HG03175 (cell line): ENCODE measurements at regions not wholly inside any gene's neighbourhood (a gene's known extent, or its start where the extent isn't known, plus 50 kb on each side); places are given as distances from the start of the nearest gene placed in this dataset.

Experiments used
- ATAC-seq: cut with Tn5 transposase; IDR thresholded peaks from one replicate; pipeline ENCODE4 v1.9.1; 2021; ENCODE audit warnings: mild to moderate bottlenecking, moderate library complexity; ENCODE audit not compliant: unreplicated experiment

DNA sequence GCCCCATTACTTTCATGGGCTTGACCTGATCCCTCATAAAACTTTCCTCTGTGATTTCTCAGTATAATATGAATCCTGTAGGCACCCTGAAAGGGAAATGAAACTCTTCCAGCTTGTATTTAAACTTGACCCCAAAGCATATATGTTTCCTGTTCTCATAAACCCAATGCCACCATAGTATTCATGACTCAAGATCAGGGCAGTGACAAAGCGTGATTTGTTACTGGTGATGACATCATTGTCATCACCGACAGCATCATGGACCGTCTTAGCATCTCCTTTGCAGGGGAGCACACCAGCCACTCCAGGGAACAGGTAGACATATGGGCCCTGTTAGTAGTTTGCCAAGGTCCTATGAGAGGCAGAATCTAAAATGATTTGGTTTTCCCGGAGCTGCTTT lies 741.2 kb downstream of the NR2F2 start:
- no peak for ATAC-seq

DNA sequence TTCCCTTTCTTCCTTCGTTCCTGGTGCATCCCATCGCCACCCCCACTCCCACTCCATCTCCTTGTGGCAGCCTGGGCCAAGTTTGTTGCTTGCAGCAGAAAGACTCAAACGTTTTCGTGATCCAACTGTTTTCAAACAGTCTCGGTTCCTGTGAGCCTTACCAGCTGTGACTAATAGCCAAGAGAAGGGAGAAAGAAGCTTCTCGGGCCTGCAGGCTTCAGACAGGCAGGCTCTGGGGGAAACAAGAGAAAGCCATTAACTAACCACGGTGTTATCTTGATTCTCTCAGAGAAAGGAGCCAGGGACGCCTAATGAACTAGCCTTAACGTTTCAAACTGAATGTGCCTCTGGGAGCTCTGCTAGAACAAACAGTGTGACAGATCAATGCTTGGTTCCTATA lies 742.0 kb downstream of the NR2F2 start:
- no peak for ATAC-seq

DNA sequence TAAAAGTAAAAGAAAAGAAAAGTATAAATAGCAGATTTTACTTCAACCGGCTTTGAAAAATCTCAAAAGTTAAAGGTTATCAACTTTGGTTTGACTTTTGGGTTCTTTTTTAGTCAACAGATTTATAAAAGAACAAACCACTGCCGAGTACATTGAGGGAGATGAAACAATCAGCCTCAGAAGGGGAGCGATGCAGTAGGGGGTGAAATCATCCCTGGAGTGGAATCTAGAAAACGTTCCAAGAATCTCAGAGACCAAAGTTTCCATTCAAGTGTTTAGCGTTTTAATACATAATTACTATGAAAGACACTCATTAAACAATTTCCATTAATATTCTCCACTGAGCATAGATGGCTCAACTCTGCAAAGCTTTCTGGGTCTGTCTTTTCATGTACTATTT lies 745.5 kb downstream of the NR2F2 start:
- ATAC-seq = no peak

DNA sequence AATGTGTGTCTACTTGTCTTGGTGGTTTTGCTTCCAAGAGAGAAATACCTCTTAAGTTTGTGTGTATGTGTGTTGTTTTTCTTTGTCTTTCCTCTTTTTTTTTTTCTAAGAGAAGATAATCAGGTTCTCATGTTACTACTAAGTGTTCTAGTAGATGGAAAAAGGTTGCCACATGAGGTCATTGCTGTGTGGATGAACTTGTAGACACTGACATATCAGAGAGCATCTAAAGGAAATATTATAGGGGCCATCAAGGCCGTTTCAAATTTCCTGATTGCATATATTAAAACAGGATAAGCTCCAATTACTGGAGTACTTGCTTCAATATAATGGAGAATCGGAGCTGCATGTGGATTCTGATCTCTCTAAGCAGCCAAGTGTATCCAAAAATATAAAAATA lies 747.5 kb downstream of the NR2F2 start:
- no peak for ATAC-seq

DNA sequence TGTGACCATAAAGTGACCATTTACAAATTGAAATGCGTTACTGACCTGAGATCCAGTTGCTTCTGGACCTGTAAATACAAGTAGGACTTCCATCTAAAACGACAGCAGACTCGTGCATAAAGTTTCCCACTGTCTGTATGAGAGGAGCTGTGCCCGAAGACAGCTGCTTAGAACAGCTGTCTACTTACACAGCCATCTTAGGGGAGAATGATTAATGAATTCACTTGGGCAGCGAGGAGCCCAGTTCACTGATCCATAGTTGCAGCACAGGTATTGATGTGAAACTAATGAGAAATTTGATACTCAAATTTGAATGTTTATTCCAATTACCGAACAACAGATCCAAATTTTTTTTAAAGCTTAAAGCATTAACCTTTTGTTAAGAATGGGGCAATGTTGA lies 748.1 kb downstream of the NR2F2 start:
- no peak for ATAC-seq

DNA sequence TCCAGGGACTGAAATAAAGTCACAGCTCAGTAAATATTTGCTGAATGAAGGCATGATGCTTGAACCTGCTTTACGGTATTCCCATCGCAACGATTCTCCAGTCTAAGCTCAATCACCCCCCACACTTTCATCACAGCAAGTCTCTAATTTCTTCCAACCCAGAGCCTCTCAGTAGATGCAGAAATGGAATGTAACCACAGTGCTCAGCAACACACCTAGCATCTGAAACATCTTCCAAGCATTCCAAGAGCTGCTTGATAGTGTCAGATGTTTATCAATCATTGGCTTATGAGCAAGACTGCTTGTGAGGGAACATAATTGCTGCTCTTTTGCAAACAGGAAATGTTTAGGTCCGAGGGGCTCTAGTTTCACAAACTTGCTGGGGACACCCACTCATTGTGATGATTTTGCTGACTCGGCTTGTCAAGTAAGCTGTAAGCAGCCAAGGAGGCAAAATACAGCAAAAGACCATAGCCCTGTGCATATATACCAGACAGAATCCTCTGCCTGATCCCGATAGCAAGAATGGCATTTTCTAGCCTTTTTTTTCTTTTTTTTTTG lies 751.2 kb downstream of the NR2F2 start:
- no peak for ATAC-seq

DNA sequence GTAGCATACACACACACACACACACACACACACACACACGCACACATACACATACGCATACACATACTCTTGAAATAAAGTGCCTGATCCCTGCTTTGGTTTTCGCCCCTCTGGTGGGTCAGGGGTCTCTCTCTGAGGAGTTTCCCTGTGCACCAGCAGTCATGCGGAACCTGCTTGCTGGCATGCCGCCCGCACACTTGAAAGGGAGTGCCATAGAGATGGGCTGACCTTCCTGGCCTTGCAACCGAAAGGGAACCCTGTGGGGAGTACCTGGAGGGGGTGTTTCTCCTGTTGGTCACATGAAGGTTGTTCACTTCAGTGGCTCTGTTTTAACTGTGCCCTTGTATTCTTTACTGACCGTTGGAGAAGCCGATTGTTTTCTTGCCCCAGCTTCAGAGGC lies 752.3 kb downstream of the NR2F2 start:
- ATAC-seq = no peak

DNA sequence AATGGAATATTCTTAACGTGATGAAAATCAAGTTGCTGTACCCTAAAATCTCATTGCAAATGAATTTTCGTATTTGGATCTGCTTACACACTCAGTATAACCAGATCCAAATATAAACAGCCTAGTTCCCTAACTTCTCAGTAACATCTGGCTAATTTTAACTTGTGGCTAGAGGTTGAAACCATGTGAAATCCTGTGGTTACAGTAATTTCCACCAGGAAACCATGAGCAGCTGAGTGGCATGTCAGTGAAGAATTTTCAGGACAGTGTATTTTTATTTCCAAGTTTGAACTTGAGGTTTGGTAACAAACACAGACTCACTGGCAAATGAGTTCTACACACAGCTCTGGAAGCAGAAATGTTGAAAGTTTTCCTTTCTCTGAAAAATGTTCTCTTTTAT lies 754.1 kb downstream of the NR2F2 start:
- ATAC-seq = no peak

DNA sequence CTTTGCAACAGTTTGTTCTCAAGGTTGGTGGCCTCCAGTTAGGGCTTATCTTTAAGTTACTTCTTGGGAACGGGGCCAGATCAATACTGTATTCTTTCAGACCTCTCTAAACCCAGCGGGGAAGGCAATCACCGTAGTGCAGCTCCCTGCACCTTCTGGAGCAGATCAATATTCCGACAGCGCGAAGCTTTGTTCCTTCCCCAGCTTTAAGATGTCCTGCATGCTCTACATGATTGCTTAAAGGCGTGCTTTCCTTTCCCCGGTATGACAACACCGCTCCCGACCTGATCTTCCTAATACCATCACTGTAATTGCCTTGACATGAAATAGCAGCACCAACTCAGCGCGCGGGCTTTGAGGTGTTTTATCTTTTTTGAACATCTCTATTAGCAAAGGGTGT lies 755.2 kb downstream of the NR2F2 start:
- ATAC-seq = no peak

DNA sequence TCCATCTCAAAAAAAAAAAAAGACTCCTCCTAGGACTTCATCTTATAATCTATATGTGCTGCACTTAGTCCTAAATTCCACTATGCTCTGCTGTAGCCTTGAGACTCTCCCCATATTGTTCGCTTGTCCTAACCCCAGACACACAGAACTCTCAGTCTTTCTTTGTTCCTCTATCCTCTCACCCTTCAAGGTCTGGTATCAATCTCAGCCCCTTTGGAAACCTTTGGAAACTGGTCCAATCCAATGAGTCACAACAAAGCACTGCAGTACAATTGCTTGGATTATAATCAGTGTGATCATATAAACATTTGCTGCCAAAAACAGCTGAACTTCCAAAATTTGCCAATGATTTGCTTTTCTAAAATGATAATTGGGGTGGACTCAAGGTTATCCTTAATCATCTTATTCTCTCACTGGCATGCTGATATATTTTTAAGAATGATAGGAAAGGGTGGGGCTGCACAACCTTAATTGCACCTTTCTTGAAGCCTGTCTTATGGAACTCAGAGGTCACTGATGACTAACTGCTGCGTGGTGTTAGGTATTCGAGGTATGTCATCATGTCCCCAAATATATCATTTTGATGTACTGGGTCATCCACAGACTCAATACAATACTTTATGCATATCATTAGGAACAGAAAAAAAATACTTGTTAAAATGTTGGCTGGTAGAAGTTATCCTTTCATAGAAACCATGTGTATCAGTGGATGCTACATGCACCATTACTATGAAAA lies 756.7 kb downstream of the NR2F2 start:
- no peak for ATAC-seq

DNA sequence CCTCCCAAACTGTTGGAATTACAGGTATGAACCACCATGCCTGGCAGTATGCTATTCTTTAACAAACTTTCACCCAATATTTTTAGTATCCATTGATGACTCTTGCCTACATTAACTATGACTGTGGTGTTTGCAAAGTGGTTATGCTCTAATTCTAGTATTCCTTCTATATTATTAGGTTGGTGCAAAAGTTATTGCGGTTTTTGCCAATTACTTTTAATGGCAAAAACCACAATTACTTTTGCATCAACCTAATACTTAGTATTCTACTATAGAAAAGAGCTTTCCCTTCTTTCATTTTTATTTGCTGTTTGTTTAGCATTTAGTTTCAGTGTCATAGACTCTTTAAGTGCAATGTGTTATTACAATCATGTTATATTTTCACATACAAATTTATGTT lies 760.6 kb downstream of the NR2F2 start:
- ATAC-seq = no peak

DNA sequence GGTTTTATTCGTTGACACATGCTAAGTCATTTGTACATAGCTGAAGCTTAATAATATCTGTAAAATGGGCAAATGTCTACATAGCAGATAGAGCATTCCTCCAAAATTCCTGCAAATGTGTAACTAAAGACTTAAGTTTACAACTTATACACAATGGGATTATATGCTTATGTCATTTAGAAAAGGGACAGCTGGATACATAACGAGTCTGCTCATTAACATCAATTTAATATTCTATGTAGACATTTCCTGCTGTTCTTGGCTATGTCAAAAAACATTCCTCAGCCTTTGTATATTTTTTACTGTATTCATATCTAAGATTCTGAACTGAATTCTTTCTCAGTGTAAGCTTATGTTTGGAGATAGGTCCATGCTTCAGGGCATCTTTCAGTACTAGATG lies 762.2 kb downstream of the NR2F2 start:
- ATAC-seq = no peak

DNA sequence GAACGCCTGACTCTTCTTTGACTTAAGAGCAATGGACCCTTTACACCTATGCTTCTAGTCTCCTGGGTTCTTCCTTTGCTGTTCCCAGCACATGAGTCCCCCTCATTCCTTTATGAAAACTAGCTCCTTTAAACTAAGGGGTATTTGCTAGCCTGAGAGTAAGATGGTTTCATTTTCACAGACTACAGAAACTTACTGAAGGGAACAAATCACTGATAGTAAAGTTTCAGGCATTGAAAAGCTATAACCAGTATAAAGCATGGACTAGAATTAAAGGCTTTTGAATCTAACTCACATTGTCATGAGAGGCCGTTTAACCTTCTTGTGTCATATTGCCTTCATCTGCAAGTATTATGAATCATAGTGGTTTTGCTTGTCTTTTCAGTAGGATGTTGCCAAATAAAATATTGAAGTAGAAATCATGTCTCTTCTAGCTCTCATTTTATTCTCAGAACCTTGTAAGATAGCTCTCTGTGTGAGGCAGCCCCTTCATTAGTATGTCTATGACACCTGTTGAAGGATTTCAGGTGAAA lies 765.9 kb downstream of the NR2F2 start:
- no peak for ATAC-seq

DNA sequence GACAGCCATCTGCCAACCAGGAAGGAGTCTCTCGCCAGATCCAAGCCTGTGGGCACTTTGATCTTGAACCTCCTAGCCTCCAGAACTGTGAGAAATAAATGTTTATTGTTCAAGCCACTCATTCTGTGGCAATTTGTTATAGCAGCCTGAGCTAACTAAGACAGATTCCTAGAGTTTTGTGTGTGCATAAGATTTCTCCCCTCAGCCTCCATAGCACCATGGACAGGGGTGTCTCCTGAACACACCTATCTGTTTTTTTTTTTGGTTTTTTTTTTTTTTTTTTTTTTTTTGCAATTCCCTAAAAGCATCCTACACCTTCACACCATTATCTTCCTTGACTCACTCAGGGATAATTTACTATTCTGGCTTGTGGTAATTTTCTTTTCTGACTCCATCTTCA lies 768.5 kb downstream of the NR2F2 start:
- ATAC-seq = no peak

DNA sequence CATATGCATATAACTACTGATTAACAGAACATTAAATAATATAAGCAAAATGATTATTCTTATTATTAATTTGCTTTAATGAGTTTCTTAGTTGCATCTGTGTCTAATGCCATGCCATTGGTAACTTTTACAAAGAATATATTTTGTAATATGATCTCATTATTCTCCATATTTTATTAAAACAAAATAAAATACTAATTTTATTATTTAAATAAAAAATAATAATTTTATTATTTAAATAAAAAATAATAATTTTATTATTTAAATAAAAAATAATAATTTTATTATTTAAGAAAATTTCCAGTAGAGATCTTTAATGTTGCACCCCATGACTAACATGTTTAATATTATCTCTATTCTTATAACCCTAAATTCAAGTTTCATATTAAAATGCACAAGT lies 771.1 kb downstream of the NR2F2 start:
- ATAC-seq = no peak

DNA sequence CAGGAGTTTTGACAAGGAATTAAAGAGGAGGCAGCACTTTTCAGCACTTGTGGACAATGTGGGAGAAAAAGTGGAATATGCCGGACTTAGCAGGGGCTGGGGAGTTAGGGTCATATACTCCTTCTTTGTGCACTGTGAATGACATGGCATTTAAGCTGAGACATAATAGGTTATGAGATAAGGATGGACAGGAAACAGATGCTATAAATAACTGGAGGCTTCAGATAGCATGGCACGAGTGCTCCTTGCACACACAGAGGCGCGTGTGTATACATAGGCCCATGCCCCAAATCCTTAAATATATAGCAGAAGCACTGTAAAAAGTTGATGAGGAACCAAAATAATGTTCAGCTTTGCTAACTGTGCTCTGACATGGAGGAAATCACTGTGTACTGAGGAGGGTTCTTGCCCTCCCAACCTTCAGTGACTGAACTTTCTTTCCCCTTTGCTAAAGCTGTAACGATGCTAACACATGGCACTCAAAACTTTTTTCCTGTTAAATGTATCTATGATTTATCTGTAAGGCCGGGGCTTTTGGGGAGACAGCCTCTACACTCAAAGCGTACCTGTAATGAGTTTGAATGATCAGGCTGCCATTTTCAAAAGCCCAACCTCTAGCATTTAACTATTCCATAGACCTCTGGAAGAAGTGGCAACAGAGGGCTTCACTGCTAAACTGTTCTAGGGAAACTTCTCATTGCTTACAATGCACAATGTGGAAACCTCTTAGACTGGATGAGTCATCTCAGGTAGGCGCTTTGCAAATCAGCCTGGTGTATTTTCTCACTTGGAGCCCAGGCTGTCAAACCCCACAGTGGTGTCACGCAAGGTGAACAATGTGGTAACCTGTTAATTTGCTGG lies 784.6 kb downstream of the NR2F2 start:
- no peak for ATAC-seq

DNA sequence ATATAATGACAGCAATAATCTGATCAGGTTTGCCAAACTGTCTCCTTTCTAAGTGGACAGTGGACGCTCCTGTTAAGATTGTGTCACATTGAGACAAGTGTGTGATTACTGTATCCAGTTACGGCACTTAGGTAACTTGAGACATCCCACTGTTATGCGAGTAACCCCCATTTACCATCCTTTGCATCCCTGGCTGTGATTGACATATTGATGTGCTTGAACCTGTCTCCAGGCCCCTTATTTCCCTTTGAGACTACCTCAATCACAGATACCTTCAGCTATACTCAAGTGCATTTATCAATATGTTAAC lies 785.2 kb downstream of the NR2F2 start:
- no peak for ATAC-seq

DNA sequence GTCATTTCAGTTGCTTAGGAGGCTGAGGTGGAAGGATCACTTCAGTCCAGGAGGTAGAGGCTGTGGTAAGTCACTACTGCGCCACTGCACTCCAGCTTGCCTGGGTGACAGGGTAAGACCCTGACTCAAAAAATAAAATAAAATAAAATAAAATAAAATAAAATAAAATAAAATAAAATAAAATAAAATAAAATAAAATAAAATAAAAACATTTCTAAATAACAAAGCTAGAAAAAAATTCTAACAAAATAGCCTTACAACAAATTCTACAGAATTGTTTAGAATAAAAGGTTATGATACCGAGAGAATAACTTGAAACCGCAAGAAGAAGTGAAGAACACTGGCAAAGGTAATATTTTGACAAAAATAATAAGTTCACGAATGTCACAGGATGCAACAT lies 794.3 kb downstream of the NR2F2 start:
- ATAC-seq = no peak

DNA sequence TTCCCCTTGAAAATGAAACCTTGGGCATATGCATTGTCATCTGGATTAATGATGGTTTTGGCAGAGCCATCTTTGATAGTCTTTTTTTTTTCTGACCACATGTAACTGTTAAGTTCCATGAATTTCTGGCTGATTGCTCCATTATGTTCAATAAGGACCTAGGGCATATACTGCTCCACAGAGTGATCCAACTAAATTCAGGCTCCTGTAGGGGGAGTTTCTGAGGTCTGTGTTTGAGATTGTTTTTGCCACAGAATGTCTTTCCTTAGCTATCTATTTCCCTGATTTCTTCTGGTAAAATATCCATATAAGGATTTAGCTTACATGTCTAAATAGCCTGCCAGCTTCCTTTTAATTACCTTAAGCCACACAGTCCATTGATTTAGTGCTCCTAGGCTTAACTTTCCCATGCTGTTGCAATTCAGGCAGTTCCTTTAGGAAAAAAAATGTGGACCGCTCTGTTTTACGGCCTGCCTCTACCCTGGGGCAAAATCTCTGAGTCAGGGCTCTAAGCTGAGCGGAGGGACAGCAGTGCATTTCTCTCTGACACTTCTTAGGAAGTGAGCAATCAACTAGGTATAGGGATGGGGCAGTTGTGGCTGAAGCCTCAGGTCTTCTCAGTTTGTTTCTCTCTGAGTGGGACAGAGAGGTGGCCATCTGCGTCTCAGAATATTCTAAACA lies 796.2 kb downstream of the NR2F2 start:
- ATAC-seq = no peak

DNA sequence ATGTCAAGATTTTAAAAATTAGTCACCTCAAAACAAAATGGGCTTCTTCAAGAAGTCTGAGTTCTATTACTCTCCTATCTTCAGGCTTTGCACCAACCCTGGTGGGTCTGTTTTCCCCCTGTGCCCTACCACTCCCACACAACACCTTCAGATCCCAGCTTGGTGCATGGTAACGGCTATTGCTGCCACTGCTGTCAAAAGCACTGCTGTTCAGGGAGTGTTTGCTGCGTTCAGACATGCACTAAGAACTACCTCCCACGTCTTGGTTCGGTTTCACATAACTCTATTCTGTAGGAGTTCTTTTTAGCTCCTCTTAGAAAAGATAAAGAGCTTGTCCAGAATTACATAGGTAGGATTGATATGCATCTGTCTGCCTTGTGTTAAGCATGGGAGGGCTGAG lies 799.2 kb downstream of the NR2F2 start:
- no peak for ATAC-seq

DNA sequence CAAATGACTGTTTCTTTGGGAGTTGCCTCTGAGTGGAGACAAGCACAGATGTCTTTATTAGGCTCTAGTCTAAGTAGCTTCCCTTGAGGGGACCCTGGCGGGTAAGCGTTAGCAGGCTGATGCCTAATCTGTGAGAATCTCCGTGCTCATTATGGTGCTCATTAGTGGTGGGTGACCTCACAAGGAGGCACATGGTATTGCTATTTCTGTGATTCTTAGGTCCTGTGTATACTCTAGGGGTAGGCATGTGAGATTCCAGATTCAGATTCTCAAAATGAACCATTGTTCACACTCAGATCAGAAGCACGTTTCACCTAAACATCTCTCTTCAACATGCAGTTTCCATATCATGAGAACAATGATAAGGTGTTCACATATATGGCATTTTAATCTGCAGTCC lies 809.7 kb downstream of the NR2F2 start:
- no peak for ATAC-seq

DNA sequence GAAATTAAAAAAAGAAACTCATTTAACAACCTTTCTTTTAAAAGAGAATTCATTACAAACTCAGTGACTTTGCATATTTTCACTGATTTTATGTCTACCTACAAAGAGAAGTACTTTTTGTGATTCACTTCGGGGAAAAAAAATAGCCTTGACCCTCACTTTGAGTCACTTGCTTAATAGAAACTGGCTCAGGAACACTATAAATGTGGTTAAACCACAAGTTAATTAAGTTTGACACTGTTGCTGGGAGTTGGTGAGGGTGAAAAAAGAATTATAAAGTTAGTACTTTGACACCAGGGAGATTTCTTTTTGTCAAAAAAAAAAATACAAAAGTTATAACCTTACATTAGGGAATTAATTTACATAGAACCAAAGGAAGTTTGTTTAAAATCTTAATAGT lies 810.9 kb downstream of the NR2F2 start:
- no peak for ATAC-seq
